ENCODE measurements at regions not wholly inside any gene's neighbourhood (a gene's known extent, or its start where the extent isn't known, plus 50 kb on each side); places are given as distances from the start of the nearest gene placed in this dataset.
"Not testable (repeated sequence)": the region's sequence is repeated elsewhere in the genome, so short reads cannot be mapped to it uniquely, and the experiment has no call there.

- DNase-seq, result no peak
Observed at GRCh38 chr1:182259968-182260367, 131.6 kb downstream of the GLUL start.

DNA sequence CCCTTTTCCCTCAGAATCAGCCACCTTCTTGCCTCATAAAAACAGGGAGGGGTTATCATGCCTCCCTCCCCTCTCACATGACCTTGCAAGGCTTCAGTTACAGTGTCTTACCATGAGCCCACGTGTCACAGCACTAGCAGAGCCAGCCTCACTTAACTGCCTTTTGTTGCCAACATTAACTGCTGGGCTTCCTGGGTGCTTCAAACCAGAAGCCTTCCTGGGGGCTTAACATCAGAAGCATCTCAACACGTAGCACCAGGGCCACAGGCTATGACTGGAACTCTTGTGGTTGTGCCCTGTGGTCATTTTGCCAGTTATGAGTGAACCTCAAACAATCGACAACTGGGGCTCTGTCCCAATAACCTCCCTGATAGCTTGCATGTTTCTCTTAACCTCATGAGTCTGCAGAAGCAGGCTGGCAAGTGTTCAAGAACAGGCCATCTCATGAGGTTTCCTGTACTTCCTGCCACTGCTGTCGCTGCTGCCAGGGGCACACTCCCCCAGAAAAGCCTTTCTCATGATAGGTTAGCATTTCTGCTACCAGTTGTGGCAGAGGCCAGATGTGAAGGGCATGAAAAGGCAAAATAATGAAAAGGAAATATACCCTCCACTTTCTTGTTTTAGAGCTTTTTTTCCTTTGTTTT is 132.2 kb downstream of the GLUL start:
- DNase-seq, result peak; percentile 41

DNA sequence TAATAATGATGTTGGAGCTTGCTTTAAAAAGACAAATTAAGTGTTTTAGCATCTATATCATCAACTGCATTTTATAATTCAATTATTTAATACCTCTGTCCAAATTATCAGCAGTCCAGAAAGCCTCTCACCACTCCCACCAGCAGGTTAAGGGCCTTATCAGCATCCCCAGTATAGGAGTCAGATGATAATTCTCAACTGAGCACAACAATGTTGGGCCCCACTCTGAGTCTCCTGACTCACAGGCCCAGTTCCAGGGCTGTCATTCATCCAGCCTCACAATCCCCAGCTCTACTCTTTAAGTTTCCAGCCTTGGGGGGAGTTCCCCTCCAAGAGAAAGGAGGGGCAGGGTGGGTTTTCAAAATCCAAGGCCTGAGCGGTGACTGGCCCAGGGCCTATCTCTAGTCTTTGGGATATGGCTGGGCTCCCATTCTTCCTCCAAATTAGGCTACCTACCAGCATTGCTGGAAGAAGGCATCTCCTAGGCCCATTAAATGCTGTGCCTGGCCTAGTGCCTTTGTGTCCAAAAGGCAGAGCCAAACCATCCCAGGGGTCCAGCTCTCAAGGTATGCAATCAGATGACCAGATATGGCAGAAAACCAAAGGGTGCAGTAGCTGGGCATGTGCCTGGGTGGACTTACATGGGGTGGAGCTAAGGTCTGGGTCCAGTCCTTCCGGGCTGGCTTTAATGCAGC is 134.1 kb downstream of the GLUL start:
- no peak for DNase-seq

DNA sequence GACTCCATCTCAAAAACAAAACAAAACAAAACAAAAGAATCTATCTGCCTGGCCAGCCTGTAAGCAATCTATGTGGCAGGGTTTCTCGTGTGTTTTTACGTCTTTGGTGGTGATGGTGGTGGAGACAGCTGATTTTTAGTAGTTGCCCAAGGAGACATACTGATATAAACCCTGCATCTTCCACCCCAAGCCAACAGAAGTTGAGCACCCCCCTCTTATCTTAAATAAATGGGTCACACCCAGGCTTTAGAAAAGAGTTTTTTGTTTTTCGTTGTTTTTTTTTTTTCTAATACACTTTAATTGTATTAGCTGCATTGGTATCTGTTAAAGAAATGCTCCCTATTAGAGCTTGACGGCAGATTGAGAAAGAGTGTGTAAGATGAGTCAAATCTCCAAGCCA is 134.7 kb downstream of the GLUL start:
- no peak for DNase-seq

- no peak for DNase-seq
Observed at GRCh38 chr1:182255494-182255893, 136.1 kb downstream of the GLUL start.

- DNase-seq, result no peak
Observed at GRCh38 chr1:182253319-182253860, 138.2 kb downstream of the GLUL start.

GRCh38 chr1:182251561-182251960 is 140.0 kb downstream of the GLUL start:
- no peak for DNase-seq

GRCh38 chr1:182249201-182249676 is 142.4 kb downstream of the GLUL start:
- DNase-seq, result peak; percentile 34

GRCh38 chr1:182248721-182249120 is 142.9 kb downstream of the GLUL start:
- DNase-seq, result no peak

DNA sequence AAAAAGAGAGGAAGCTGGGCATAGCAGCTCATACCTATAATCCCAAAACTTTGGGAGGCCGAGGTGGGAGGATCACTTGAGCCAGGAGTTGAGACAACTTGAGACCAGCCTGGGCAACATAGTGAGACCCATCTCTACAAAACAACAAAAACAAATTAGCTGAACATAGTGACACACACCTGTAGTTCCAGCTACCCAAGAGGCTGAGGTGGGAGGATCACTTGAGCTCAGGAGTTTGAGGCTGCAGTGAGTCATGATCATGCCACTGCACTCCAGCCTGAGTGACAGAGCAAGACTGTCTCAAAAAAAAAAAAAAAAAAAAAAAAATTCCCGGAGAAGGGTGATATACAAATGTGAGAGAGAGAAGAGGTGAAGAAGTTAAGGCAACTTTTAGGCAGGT is 143.8 kb downstream of the GLUL start:
- not testable (repeated sequence) for DNase-seq

- DNase-seq, result no peak
Observed at GRCh38 chr1:182246783-182247182, 144.8 kb downstream of the GLUL start.

- DNase-seq, result no peak
Observed at GRCh38 chr1:182245040-182245439, 146.6 kb downstream of the GLUL start.

- no peak for DNase-seq
Observed at GRCh38 chr1:182244451-182244850, 147.1 kb downstream of the GLUL start.

GRCh38 chr1:182242641-182243040 is 148.9 kb downstream of the GLUL start:
- no peak for DNase-seq

GRCh38 chr1:182240085-182240484 is 151.5 kb downstream of the GLUL start:
- no peak for DNase-seq

DNA sequence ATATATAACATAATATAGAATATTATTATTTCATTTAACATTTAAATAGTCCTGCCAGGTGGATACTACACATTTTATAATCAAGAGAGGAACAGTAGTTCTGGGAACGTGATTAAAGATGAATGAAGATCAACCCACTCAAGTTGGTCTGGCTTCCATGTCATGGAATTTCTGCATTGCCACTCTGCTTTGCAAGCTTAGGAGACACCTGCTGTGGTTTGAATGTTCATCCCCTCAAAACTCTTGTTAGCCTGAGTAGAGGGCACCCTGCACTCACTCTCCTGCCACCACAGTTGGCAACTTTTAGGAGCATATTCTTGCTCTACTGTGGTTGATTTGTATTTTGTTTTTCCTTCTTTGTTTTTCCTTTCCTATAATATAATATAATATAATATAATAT is 153.2 kb downstream of the GLUL start:
- DNase-seq, result no peak

- DNase-seq, result no peak
Observed at GRCh38 chr1:182237329-182237728, 154.3 kb downstream of the GLUL start.

- no peak for DNase-seq
Observed at GRCh38 chr1:182236651-182237077, 154.9 kb downstream of the GLUL start.

- DNase-seq, result no peak
Observed at GRCh38 chr1:182235952-182236650, 155.5 kb downstream of the GLUL start.

GRCh38 chr1:182235604-182235951 is 156.0 kb downstream of the GLUL start:
- no peak for DNase-seq

DNA sequence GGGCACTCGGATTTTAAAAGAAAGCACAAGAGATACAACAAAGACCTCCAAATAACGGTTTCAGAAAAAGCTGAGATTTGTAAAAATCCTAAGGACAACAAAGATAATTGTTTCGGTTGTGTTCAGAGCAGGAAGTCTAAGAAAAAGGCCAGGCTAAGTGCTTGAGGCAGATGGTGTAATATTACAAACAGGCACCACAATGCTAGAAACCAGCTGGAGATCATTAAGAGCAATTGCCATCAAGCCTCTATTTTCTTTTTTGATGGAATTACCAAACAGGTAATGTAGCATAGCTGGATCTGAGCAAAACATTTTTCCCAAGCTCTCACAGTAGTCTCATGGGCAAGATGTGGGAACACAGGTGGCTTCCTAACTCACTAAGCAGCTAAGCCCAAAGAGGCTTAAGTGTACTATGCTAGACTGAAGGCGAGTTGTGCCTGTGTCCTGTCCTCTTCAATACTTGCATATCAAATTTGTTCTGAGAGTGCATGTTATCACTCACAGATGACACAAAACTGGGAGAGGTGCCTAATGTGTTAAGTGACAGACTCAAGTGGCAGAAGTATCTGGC is 161.6 kb downstream of the GLUL start:
- no peak for DNase-seq

GRCh38 chr1:182229451-182229850 is 162.1 kb downstream of the GLUL start:
- no peak for DNase-seq

- DNase-seq, result no peak
Observed at GRCh38 chr1:182227864-182228547, 163.6 kb downstream of the GLUL start.
